Common myeloid progenitor, CD34-positive (primary cell): ENCODE measurements at regions not wholly inside any gene's neighbourhood (a gene's known extent, or its start where the extent isn't known, plus 50 kb on each side); places are given as distances from the start of the nearest gene placed in this dataset.
A peak's percentile ranks its signal among the peaks of the same experiment; 100 is the strongest.

Source experiments
- CTCF ChIA-PET: fragments of 350-600 bp; sonication (Branson Sonifier 250); formaldehyde crosslinking; loops from one replicate; lab custom pipeline; 2021; ENCODE audit warnings: antibody characterized with exemption; lab: Charles Lee
- POLR2A ChIA-PET: fragments of 350-600 bp; sonication (Branson Sonifier 250); formaldehyde crosslinking; loops from one replicate; lab custom pipeline; 2021; ENCODE audit warnings: antibody characterized with exemption; lab: Charles Lee
- DNase-seq, 3 donors: peaks; one replicate each; pipeline versions ENCODE4 v3.0.0 to v3.0.0-alpha.2; 2013
- H3K27ac ChIP-seq, 2 experiments: 1 replicate in 1 of 2; 2 replicates in 1 of 2; pipeline ENCODE4 v1.7.0; 2013; ENCODE audit warnings: inconsistent platforms in 2 of 2, low read length in 2 of 2, mild to moderate bottlenecking in 2 of 2, low read depth in 1 of 2, moderate library complexity in 1 of 2; ENCODE audit not compliant: severe bottlenecking in 2 of 2, insufficient read depth in 1 of 2, poor library complexity in 1 of 2
- H3K27me3 ChIP-seq, 5 experiments: replicated peaks in 2 of 5; 1 replicate in 3 of 5; 2 replicates in 2 of 5; pipeline versions ENCODE4 v1.6.1 to v1.7.0; 2013; ENCODE audit warnings: low read length in 4 of 5, mild to moderate bottlenecking in 2 of 5, moderate library complexity in 2 of 5, inconsistent platforms in 1 of 5; ENCODE audit not compliant: insufficient read depth in 5 of 5, control insufficient read depth in 4 of 5
- H3K36me3 ChIP-seq, 4 experiments: 1 replicate in 2 of 4; 2 replicates in 2 of 4; pipeline versions ENCODE4 v1.6.1 to v1.7.0; 2013; ENCODE audit warnings: low read length in 3 of 4, control low read depth in 1 of 4, mild to moderate bottlenecking in 1 of 4; ENCODE audit not compliant: control insufficient read depth in 4 of 4, insufficient read depth in 4 of 4
- H3K4me1 ChIP-seq, 4 experiments: 1 replicate in 3 of 4; 2 replicates in 1 of 4; pipeline versions ENCODE4 v1.6.1 to v1.7.1; 2013; ENCODE audit warnings: low read length in 3 of 4, mild to moderate bottlenecking in 3 of 4, control low read depth in 1 of 4, inconsistent platforms in 1 of 4, moderate library complexity in 1 of 4; ENCODE audit not compliant: control insufficient read depth in 4 of 4, insufficient read depth in 4 of 4; ENCODE audit errors: control extremely low read depth in 1 of 4
- H3K4me3 ChIP-seq, 7 experiments: 1 replicate in 4 of 7; 2 replicates in 3 of 7; pipeline versions ENCODE4 v1.5.1 to v1.7.0; 2013; ENCODE audit warnings: mild to moderate bottlenecking in 7 of 7, low read length in 6 of 7, moderate library complexity in 6 of 7, inconsistent platforms in 2 of 7, low read depth in 2 of 7, control low read depth in 1 of 7; ENCODE audit not compliant: insufficient read depth in 4 of 7, control insufficient read depth in 1 of 7; ENCODE audit errors: extremely low read depth in 1 of 7
- H3K9me3 ChIP-seq, 5 experiments: 1 replicate in 4 of 5; 2 replicates in 1 of 5; pipeline versions ENCODE4 v1.6.1 to v1.7.1; 2013; ENCODE audit warnings: low read length in 4 of 5, mild to moderate bottlenecking in 2 of 5, inconsistent platforms in 1 of 5, low read depth in 1 of 5, moderate library complexity in 1 of 5; ENCODE audit not compliant: control insufficient read depth in 4 of 5, insufficient read depth in 2 of 5; ENCODE audit errors: control extremely low read depth in 1 of 5
- WGBS: methylation state at CpG from one replicate; pipeline ENCODE4 v1.1.5; 2013; ENCODE audit not compliant: insufficient coverage; 5-methylcytosine and 5-hydroxymethylcytosine counted together

GRCh38 chr2:196445991-196446390 is 193.5 kb upstream of the CCDC150 start:
- Histone ChIP-seq H3K27me3 (peaks cover 0 to 2% (median 0%) of the 10 kb centered on the region in 5 experiments), H3K9me3 (peaks cover 0 to 3% (median 0%) of the 10 kb centered on the region in 5 experiments), H3K27ac (no peak overlapping the region), H3K4me3 (no peak overlapping the region), H3K36me3 (no peaks in the 10 kb centered on the region), H3K4me1 (no peaks in the 10 kb centered on the region)
- no peak for DNase-seq
- WGBS, result 100% methylated on average over 1 of the region's 1 CpG
- CTCF ChIA-PET, result no interaction called here
- POLR2A ChIA-PET, result no interaction called here

GRCh38 chr2:196448407-196449079 is 191.0 kb upstream of the CCDC150 start:
- WGBS, result 85% methylated on average over 4 of the region's 5 CpGs
- Histone ChIP-seq H3K27ac (no peak overlapping the region), H3K36me3 (no peaks in the 10 kb centered on the region), H3K4me3 (no peak overlapping the region), H3K4me1 (no peaks in the 10 kb centered on the region), H3K27me3 (peaks cover 0 to 5% (median 0%) of the 10 kb centered on the region in 5 experiments), H3K9me3 (peaks cover 0 to 3% (median 0%) of the 10 kb centered on the region in 5 experiments)
- ChIA-PET POLR2A (no interaction called here), CTCF (interaction anchor here (0.6 to 1.3 kb wide), 2 partner anchors 159 to 369 kb away, joined by 3 read pairs; no protein-coding TSS in a partner anchor)
- DNase-seq, result no peak

DNA sequence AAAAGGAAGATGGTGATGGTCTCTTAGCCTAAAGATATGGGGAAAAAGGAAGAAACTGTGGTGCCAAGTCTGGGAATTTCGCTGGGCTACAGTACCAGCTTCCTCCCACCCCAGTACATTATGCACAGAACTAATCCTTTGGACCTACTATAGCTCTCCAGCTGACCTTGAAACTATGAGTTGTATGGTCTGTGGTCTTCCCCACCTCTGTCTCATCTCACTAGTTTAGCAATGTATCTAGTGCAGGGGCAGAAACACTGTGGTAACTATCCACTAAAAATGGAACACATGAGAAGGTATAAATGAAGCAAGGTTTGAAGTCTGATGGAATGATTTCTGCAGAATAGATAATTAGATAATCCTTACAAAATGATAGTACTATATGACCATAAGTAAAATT is 190.4 kb upstream of the CCDC150 start:
- DNase-seq, result no peak
- no CpG with 5 or more reads among the region's 1 CpG for WGBS
- Histone ChIP-seq H3K27me3 (peaks cover 0 to 7% (median 1%) of the 10 kb centered on the region in 5 experiments), H3K36me3 (no peaks in the 10 kb centered on the region), H3K27ac (no peak overlapping the region), H3K4me1 (no peaks in the 10 kb centered on the region), H3K4me3 (no peak overlapping the region), H3K9me3 (peaks cover 0 to 4% (median 0%) of the 10 kb centered on the region in 5 experiments)
- POLR2A ChIA-PET, result no interaction called here
- CTCF ChIA-PET, result interaction anchor here (1.3 kb wide), 1 partner anchor 370 kb away, joined by 3 read pairs; no protein-coding TSS in a partner anchor

DNA sequence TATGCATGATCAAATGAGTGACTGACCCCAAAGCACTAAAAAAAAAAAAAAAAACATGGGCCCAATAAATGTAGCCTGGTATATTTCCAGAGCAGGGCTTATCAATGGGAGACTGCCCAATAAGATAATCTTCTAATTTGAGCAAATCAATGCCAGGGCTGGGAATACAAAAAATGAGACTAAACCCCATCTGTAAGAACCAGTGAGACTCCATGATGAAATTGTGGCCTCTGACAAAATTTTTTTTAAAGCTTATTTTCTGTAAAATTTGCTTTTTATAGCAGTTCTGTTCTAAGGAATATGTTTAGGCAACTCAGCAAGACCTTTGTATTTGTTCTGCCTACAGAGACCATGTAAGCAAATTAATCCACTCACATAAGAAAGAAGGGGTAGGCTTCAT is 186.8 kb upstream of the CCDC150 start:
- no peaks in the 10 kb centered on the region for H3K36me3 ChIP-seq
- no peaks in the 10 kb centered on the region for H3K4me1 ChIP-seq
- peaks cover 0 to 8% (median 4%) of the 10 kb centered on the region in 5 experiments for H3K9me3 ChIP-seq
- POLR2A ChIA-PET, result interaction anchor here (0.6 kb wide), 1 partner anchor 11 kb away, joined by 4 read pairs; no protein-coding TSS in a partner anchor
- CTCF ChIA-PET, result interaction anchor here (0.8 to 3.6 kb wide), 10 partner anchors 19 to 375 kb away, joined by 3 to 27 read pairs (median 3); no protein-coding TSS in a partner anchor
- H3K4me3 ChIP-seq, result no peak overlapping the region
- DNase-seq, result no peak
- H3K27me3 ChIP-seq, result peaks cover 0 to 22% (median 9%) of the 10 kb centered on the region in 5 experiments
- no peak overlapping the region for H3K27ac ChIP-seq

DNA sequence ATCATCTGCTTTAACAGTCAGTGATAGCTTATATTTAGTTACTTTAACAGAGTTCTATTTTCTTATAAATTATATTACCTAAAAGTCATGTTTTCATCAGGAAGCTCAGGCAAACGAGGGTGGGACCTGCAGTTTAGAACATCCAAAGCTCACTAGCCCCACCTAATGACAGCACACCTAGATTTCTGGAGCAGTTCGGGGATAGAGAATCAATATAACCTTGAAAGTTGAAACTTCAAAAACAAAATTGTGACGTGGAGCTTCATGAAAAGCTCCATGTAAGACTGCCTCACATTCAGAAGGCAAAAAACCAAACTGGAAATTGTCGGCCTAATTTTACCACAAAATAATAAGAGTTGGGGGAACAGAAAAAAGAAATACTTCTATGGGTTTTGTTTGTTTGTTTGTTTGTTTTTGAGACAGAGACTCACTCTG is 185.9 kb upstream of the CCDC150 start:
- H3K9me3 ChIP-seq, result peaks cover 0 to 8% (median 4%) of the 10 kb centered on the region in 5 experiments
- no peak overlapping the region for H3K4me3 ChIP-seq
- H3K36me3 ChIP-seq, result no peaks in the 10 kb centered on the region
- ChIA-PET POLR2A (no interaction called here), CTCF (interaction anchor here (0.7 to 3.6 kb wide), 17 partner anchors 13 to 908 kb away, joined by 3 to 27 read pairs (median 3); no protein-coding TSS in a partner anchor)
- no peak overlapping the region for H3K27ac ChIP-seq
- H3K27me3 ChIP-seq, result peaks cover 0 to 27% (median 12%) of the 10 kb centered on the region in 5 experiments
- peak; percentile 48 to 64 (median 50) for DNase-seq
- 25% methylated on average over 2 of the region's 4 CpGs for WGBS
- no peaks in the 10 kb centered on the region for H3K4me1 ChIP-seq

DNA sequence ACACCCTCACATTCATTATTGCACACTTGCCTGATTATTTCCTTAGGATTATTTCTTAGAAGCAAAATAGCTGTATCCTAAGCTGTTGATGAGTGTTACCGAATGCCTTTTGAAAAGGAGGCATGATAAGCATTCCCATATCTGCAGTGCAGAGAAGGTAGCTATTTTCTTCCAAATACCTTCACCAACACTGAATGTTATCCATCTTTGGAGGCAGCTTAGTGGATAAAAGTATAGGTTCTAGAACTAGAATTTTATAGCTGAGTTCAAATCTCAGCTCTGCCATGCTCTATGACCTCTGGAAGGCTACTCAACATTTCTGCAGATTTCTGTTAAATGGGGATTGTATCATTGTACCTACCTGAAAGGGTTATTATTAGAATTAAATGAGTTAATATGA is 185.0 kb upstream of the CCDC150 start:
- DNase-seq, result no peak
- Histone ChIP-seq H3K9me3 (peaks cover 0 to 8% (median 4%) of the 10 kb centered on the region in 5 experiments), H3K4me3 (no peak overlapping the region), H3K27ac (no peak overlapping the region), H3K36me3 (no peaks in the 10 kb centered on the region), H3K4me1 (peaks cover 0 to 5% (median 4%) of the 10 kb centered on the region in 4 experiments), H3K27me3 (peaks cover 0 to 33% (median 15%) of the 10 kb centered on the region in 5 experiments)
- ChIA-PET CTCF (interaction anchor here (0.9 to 3.6 kb wide), 7 partner anchors 12 to 909 kb away, joined by 3 to 27 read pairs (median 4); no protein-coding TSS in a partner anchor), POLR2A (no interaction called here)
- WGBS, result no CpG with 5 or more reads among the region's 1 CpG

DNA sequence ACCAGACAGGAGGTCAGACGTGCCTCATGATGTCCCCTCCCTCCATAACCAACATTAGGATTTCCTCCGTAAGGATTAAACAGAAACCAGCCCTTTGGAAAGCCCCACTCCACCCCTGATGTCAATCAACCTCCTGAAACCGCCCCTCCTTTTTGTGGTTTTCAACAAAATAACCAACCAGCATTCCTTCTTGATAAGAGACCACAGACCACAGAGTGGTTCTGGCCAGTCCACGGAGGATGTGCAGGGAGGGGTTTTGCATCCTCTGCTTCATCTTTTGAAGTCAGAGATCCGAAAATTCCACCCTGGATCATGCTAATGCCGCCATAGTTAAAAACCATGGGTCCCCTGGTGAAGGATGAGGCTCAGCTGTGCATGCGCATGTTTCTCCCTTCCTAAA is 180.0 kb upstream of the CCDC150 start:
- peak overlapping the region in 4 of 7 experiments; percentile 32 to 62 (median 42) for H3K4me3 ChIP-seq
- H3K27me3 ChIP-seq, result peaks cover 0 to 68% (median 19%) of the 10 kb centered on the region in 5 experiments
- H3K36me3 ChIP-seq, result no peaks in the 10 kb centered on the region
- ChIA-PET CTCF (no interaction called here), POLR2A (interaction anchor here (0.6 kb wide), 1 partner anchor 18 kb away, joined by 4 read pairs; no protein-coding TSS in a partner anchor)
- peaks cover 0 to 11% (median 7%) of the 10 kb centered on the region in 4 experiments for H3K4me1 ChIP-seq
- no peak overlapping the region for H3K27ac ChIP-seq
- DNase-seq, result peak; percentile 83 to 93 (median 92)
- peaks cover 0 to 7% (median 1%) of the 10 kb centered on the region in 5 experiments for H3K9me3 ChIP-seq
- WGBS, result 0% methylated on average over 6 of the region's 7 CpGs
